GM18499 (cell line): ENCODE measurements at regions not wholly inside any gene's neighbourhood (a gene's known extent, or its start where the extent isn't known, plus 50 kb on each side); places are given as distances from the start of the nearest gene placed in this dataset.

ENCODE experiments used
- ATAC-seq: cut with Tn5 transposase; IDR thresholded peaks from one replicate; pipeline ENCODE4 v1.9.1; 2021; ENCODE audit warnings: moderate number of reproducible peaks; ENCODE audit not compliant: insufficient read depth, unreplicated experiment

GRCh38 chr6:2542858-2543218 lies 207.9 kb downstream of the MYLK4 start:
- peak; percentile 74 for ATAC-seq

- no peak for ATAC-seq
Measured at GRCh38 chr6:2542101-2542857, 208.4 kb downstream of the MYLK4 start.

- ATAC-seq = no peak
Measured at GRCh38 chr6:2536451-2536850, 214.3 kb downstream of the MYLK4 start.

- ATAC-seq = no peak
Measured at GRCh38 chr6:2535506-2535905, 215.2 kb downstream of the MYLK4 start.

GRCh38 chr6:2534406-2535042 lies 216.2 kb downstream of the MYLK4 start:
- ATAC-seq = no peak

- ATAC-seq = no peak
Measured at GRCh38 chr6:2531426-2532215, 219.1 kb downstream of the MYLK4 start.

- ATAC-seq = no peak
Measured at GRCh38 chr6:2529211-2529719, 221.5 kb downstream of the MYLK4 start.

GRCh38 chr6:2528156-2528555 lies 222.6 kb downstream of the MYLK4 start:
- ATAC-seq = no peak

GRCh38 chr6:2526766-2527165 lies 224.0 kb downstream of the MYLK4 start:
- ATAC-seq = no peak

GRCh38 chr6:2524090-2524489 lies 226.6 kb downstream of the MYLK4 start:
- ATAC-seq = no peak

GRCh38 chr6:2523061-2523460 lies 227.7 kb downstream of the MYLK4 start:
- ATAC-seq = no peak

GRCh38 chr6:2522521-2522920 lies 228.2 kb downstream of the MYLK4 start:
- no peak for ATAC-seq

- ATAC-seq = no peak
Measured at GRCh38 chr6:2517855-2518473, 232.8 kb downstream of the MYLK4 start.

GRCh38 chr6:2517401-2517800 lies 233.3 kb downstream of the MYLK4 start:
- no peak for ATAC-seq

- no peak for ATAC-seq
Measured at GRCh38 chr6:2516059-2516458, 234.7 kb downstream of the MYLK4 start.

- ATAC-seq = no peak
Measured at GRCh38 chr6:2514965-2515543, 235.7 kb downstream of the MYLK4 start.

GRCh38 chr6:2512802-2513201 lies 237.9 kb downstream of the MYLK4 start:
- no peak for ATAC-seq

- no peak for ATAC-seq
Measured at GRCh38 chr6:2510316-2510715, 240.4 kb downstream of the MYLK4 start.

GRCh38 chr6:2509711-2510110 lies 241.0 kb downstream of the MYLK4 start:
- no peak for ATAC-seq

- ATAC-seq = no peak
Measured at GRCh38 chr6:2508071-2508470, 242.7 kb downstream of the MYLK4 start.
